BJ (cell line): ENCODE measurements at regions not wholly inside any gene's neighbourhood (a gene's known extent, or its start where the extent isn't known, plus 50 kb on each side); places are given as distances from the start of the nearest gene placed in this dataset.

Experiments used
- CTCF ChIA-PET: fragments of 350-600 bp; formaldehyde crosslinking; extraction: SDS; loops from one replicate; lab custom pipeline; 2021; ENCODE audit warnings: antibody characterized with exemption, inconsistent platforms; lab: Yijun Ruan, JAX
- POLR2A ChIA-PET: fragments of 300-600 bp; sonication (Branson Sonifier 250); formaldehyde crosslinking; extraction: SDS; loops from one replicate; lab custom pipeline; 2021; ENCODE audit warnings: antibody characterized with exemption; lab: Charles Lee
- DNase-seq: peaks from one replicate; pipeline ENCODE4 v3.0.0-alpha.2; 2011; ENCODE audit warnings: low read depth
- H3K27me3 ChIP-seq: 2 replicates; pipeline ENCODE4 v1.6.0; 2011; ENCODE audit warnings: low read length; ENCODE audit not compliant: control insufficient read depth, insufficient read depth
- H3K36me3 ChIP-seq: 2 replicates; pipeline ENCODE4 v1.5.1; 2011; ENCODE audit warnings: low read length; ENCODE audit not compliant: control insufficient read depth, insufficient read depth
- H3K4me3 ChIP-seq: 2 replicates; pipeline ENCODE4 v1.5.1; 2011; ENCODE audit warnings: low read depth, mild to moderate bottlenecking, control low read depth, low read length
- TF ChIP-seq, protein P1 (sequence below): IDR thresholded peaks from 2 replicates; pipeline ENCODE4 v1.5.1; 2011; ENCODE audit warnings: low read depth, mild to moderate bottlenecking, control low read depth, inconsistent platforms, low read length, moderate library complexity; ENCODE audit not compliant: insufficient read depth

DNA sequence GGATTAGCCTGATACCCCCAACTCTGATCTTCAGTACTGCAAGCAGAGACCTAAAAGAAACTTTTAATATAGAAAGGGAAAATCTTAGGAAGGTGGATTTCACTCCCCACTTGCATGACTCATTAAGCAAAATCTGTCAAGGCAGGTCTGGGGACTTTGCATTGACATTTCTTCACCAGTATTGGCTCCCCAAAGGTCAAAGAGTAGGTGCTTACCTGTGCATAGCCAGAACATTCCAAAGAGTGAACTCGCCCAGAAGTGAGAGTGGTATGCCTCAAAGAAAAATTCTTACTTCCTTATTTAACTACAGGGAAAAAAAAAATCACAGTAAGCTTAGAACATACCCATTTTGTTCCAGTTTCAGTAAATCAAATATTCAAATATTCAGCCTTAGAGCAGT, 140.9 kb upstream of the TP63 start:
- ChIA-PET POLR2A (no interaction called here), CTCF (no interaction called here)
- Histone ChIP-seq H3K36me3 (no peaks in the 10 kb centered on the region), H3K4me3 (no peak overlapping the region), H3K27me3 (no peaks in the 10 kb centered on the region)
- TF ChIP-seq, protein P1, sequence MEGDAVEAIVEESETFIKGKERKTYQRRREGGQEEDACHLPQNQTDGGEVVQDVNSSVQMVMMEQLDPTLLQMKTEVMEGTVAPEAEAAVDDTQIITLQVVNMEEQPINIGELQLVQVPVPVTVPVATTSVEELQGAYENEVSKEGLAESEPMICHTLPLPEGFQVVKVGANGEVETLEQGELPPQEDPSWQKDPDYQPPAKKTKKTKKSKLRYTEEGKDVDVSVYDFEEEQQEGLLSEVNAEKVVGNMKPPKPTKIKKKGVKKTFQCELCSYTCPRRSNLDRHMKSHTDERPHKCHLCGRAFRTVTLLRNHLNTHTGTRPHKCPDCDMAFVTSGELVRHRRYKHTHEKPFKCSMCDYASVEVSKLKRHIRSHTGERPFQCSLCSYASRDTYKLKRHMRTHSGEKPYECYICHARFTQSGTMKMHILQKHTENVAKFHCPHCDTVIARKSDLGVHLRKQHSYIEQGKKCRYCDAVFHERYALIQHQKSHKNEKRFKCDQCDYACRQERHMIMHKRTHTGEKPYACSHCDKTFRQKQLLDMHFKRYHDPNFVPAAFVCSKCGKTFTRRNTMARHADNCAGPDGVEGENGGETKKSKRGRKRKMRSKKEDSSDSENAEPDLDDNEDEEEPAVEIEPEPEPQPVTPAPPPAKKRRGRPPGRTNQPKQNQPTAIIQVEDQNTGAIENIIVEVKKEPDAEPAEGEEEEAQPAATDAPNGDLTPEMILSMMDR: no peak
- no peak for DNase-seq

DNA sequence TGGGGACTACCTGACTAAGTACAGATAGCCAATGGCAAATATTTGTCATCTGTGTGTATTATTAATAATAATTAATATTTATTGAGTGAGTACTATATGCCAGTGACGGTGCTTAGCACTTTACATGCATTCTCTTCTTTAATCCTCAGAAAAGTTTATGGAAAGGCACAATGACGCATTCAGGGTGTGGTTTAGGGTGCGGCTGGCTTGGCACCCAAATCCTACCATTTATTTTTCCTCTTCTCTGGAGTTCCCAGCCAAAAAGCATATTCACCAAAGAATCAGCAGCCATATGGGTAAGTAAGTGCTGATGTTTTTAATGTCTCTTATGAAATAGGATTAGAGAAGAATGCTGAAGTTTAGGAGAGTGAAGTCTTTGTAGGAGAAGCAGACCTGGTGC, 140.4 kb upstream of the TP63 start:
- no peaks in the 10 kb centered on the region for H3K27me3 ChIP-seq
- DNase-seq: no peak
- H3K4me3 ChIP-seq: no peak overlapping the region
- H3K36me3 ChIP-seq: no peaks in the 10 kb centered on the region
- TF ChIP-seq, protein P1: no peak
- ChIA-PET POLR2A (no interaction called here), CTCF (no interaction called here)

DNA sequence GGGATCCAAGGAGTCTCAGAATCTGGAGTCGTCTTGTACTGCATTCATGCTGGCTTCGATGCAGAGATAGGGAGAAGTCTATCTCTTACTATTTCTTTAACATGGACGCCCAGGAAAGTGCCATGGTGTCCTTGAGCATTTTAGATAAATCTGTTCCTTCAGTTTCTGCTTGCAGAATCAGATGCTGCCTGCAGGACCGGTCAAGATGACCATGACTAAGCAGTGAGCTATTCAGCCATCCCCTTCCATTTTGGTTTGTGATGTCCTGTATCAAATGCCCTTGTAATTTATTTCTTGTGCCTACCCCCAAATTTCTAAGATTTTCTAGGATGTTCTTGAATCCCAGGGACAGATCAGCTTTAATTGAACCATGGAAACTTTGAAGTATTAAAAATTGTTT, 139.4 kb upstream of the TP63 start:
- TF ChIP-seq, protein P1: no peak
- ChIA-PET POLR2A (no interaction called here), CTCF (no interaction called here)
- H3K27me3 ChIP-seq: no peaks in the 10 kb centered on the region
- no peak overlapping the region for H3K4me3 ChIP-seq
- no peaks in the 10 kb centered on the region for H3K36me3 ChIP-seq
- DNase-seq: no peak

DNA sequence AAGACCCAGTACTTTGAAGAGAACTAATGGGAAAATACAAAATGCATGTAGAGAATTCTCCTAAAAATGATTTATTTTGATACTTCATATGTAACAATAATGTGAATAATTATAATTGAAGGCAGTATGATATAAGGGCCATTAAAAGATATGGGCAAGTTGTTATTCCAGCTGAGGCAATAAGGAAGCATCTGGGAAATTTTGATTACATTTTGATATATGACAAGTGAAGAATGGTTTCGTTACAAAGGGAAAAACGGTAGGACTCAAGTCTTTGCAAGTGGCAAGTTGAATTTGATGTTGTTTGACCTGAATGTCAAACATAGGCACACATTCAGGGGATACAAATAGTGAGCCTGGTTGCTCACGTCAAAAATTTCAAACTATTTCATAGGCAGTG, 137.9 kb upstream of the TP63 start:
- TF ChIP-seq, protein P1: no peak
- Histone ChIP-seq H3K36me3 (no peaks in the 10 kb centered on the region), H3K27me3 (no peaks in the 10 kb centered on the region), H3K4me3 (no peak overlapping the region)
- CTCF ChIA-PET: no interaction called here
- POLR2A ChIA-PET: no interaction called here
- no peak for DNase-seq

DNA sequence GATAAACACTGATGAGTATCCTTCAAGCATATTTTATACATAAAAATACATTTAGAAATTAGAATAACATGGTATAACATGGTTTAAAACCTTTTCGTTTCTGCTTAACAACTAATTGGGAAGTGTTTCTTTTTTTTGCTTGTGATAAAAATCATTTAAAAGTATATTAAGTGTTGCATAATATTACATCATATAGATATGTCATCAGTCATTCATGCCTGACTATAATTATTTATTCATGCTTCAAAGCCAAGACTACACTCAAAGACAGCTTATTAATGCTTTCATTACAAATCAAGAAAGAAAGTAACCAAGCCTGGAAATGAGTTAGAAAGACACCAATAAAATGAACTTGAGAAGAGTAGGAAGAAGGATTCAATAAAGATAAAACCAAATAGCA, 136.6 kb upstream of the TP63 start:
- ChIA-PET CTCF (no interaction called here), POLR2A (no interaction called here)
- Histone ChIP-seq H3K27me3 (no peaks in the 10 kb centered on the region), H3K4me3 (no peak overlapping the region), H3K36me3 (no peaks in the 10 kb centered on the region)
- TF ChIP-seq, protein P1: no peak
- DNase-seq: no peak
